Activated CD8-positive, alpha-beta memory T cell treated with anti-CD3 and anti-CD28 coated beads for 24 hours (primary cell): ENCODE measurements at regions not wholly inside any gene's neighbourhood (a gene's known extent, or its start where the extent isn't known, plus 50 kb on each side); places are given as distances from the start of the nearest gene placed in this dataset.

Source experiments
- DNase-seq: peaks from one replicate; pipeline ENCODE4 v3.0.0-alpha.2; 2020

GRCh38 chr2:191565647-191566198 is 112.2 kb upstream of the NABP1 start:
- no peak for DNase-seq

- peak; percentile 85 for DNase-seq
These were observed 111.6 kb upstream of the NABP1 start for GRCh38 chr2:191566344-191566743.

- no peak for DNase-seq
These were observed 110.7 kb upstream of the NABP1 start for GRCh38 chr2:191567206-191567605.

GRCh38 chr2:191569025-191569424 is 108.9 kb upstream of the NABP1 start:
- DNase-seq, result no peak

- no peak for DNase-seq
These were observed 106.7 kb upstream of the NABP1 start for GRCh38 chr2:191571163-191571769.

DNA sequence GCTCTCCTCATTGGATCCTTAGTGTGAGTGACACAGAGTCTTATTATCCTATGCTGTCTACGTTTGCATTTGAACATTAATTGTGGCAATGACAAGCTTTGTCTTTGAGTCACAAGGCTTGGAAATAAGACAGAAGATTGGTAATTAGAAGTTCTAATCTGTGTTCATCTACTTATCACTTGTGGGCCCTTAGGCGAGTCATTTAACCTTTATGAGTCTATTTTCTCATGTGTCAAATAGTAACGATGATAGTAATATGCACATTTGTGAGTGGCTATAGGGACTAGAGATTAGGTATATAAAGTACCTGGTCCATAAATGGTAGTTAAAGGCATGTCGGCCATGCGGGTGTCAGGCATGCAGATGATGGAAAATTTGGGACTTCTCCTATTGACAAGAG is 105.6 kb upstream of the NABP1 start:
- no peak for DNase-seq

DNA sequence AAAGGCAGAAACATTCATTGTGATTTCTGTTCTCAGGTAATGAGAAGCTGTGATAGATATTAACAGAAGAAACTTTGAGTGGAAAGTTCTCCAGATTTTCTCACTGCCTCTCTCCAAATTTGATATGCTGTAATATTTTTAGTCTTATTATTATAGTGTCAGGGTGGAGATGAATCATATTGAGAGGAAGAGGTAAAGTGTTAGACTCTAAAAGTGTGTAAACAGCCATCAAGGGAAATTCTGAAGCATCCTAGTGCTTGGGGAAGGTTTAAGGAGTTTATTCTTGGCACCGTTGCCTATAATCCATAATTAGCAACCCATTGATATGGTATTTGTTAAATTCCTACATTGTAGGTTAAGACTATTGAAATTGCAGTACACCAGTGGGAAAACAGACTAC is 104.7 kb upstream of the NABP1 start:
- no peak for DNase-seq

DNA sequence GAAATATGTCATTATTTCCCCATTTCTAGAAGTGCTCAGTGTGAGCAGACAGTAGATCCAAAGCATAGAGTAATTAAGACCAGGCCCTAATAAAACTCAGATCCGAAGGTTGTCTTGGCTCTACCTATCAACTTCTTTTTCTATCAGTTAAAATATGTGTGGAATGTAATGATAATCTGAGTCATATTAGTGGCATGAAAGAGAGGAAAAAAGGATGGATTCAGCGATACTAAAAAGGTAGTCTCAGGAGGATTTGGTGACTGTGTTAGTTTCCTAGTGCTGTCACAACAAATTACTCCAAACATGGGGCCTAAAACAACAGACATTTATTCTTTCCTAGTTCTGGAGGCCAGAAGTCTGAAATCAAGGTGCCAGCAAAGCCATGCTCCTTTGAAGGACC is 103.7 kb upstream of the NABP1 start:
- DNase-seq, result no peak

GRCh38 chr2:191577605-191578004 is 100.3 kb upstream of the NABP1 start:
- no peak for DNase-seq

DNA sequence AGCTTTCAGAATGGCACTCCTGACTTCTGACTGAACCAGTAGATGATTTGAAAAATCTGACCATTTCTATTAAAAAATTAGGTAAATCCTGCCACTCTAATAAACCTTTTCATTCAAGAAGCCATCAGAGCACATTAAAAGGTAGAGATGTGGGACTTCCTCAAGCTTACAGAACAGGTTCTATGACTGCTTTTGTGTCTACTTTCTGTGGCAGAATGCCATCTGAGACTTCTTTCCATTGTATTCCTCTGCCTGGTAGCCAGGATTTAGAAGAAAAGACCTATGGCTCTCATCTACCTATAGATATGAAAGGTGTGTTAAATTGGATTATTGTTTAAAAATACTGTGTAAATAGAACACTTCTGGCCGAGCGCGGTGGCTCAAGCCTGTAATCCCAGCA is 99.9 kb upstream of the NABP1 start:
- DNase-seq, result no peak

DNA sequence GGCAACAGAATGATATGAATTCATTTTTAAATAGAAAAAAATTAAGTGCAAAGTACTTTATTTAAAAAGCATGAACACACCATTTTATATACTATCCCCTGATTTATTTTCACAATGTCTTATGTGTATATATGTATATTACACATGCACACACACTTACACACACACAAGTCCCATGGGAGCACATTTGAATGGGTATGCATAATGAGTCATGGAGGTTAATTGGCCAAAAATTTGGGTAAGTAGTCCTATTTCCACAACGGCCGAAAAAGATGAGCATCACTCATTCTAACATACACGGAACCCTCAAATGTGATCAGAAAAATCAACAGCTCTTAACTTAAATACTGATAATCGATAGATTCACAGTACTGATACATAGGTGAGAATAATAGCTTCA is 97.4 kb upstream of the NABP1 start:
- no peak for DNase-seq

- no peak for DNase-seq
These were observed 96.9 kb upstream of the NABP1 start for GRCh38 chr2:191581003-191581402.

GRCh38 chr2:191582355-191582754 is 95.6 kb upstream of the NABP1 start:
- DNase-seq, result no peak

DNA sequence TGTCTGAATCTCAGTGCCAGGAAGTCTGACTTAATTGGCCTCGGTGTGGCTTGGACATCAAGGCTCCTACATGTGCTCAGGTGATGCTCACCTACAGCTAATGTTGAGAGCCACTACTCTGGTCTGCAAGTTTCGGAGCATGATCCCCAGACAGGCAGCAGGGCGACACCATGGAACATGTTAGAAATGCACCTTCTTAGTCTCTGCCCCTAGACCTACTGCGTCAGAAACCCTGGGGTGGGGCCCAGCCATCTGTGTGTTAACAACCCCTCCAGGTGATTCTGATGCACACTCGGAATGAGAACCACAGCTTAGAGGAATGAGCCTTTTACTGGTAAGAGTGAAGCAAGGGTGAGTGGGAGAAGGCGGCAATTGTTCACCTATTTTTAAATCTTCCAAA is 86.9 kb upstream of the NABP1 start:
- DNase-seq, result no peak

GRCh38 chr2:191593622-191594385 is 84.1 kb upstream of the NABP1 start:
- DNase-seq, result no peak

DNA sequence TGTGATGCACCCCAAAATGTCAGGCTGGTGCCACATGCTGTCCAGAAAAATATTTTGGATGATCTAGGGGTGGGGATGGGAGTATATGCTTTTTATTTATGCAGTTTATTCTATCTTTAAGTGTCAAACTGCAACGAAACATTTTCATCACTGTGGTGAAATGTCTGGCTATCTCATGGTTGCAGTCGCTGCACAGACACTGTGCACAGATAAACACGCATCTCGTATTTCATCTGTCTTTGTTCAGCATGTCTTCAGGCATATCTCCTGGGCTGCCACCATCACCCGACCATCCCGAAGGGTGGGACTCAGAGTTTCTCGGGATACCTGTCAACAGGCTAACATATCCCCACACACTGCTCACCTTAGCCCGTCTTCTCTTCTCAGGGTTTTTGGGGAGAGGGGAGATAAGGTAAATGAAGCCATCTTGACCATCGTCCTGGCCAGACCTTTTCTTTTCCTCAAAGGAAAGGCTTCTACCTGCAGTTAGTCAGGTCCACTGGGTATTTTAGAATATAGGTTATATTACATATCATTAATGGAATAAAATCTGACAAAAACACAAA is 80.7 kb upstream of the NABP1 start:
- DNase-seq, result no peak

GRCh38 chr2:191598296-191598695 is 79.6 kb upstream of the NABP1 start:
- no peak for DNase-seq

DNA sequence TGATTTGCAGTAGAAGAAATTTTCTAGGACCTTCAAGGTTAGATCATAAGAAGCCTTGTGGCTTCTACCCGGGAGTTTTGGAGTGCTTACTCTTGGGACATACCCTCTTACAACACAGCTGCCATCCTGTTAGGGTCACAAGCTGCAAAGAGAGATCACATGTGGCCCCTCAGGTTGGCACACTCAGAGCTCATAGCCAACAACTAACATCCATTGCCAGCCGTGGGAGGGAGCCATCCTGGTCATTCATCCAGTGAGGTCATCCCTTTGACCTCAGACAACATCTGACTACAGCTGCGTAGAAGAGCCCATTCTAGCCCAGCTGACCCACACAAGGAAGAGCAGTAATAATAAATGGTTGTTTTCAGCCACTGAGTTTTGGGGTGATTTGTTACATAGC is 76.9 kb upstream of the NABP1 start:
- no peak for DNase-seq

GRCh38 chr2:191604154-191604553 is 73.8 kb upstream of the NABP1 start:
- no peak for DNase-seq

DNA sequence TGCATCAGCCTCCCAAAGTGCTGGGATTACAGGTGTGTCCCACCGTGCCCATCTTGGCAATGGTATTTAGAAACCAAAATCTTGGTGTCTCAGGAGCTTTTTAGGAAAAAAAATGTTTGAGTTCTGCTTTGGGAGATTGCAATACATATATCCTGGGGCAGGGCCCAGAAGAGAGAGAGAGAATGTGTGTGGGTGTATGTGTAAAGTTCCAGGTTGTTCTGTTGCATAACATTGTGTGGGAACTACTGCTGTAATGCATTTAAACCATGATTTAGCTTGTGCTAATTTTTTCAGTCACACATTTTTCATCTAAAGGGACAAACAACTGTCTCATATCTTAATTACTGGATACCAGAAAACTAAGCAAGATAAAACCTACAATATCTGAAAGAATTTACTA is 70.8 kb upstream of the NABP1 start:
- no peak for DNase-seq

GRCh38 chr2:191610756-191611155 is 67.2 kb upstream of the NABP1 start:
- no peak for DNase-seq

GRCh38 chr2:191611614-191612013 is 66.3 kb upstream of the NABP1 start:
- no peak for DNase-seq

DNA sequence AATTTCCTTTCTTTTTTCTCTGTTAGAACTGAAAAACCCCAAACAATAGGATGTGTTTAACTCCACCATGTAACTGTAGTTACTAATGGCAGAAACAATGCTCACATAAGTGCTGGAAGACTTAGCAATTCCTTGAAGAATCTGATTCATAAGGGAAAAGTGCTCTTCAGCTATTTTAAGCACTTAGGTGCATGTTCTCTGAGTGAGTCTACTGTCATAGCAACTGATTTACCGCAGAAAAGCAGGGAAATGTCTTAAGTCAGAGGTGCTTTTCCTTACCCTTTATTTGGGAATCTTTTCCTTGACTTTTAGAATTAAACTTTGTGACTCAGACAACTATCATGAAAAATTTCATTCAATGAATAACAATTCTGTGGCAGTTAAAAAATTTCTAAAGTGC is 65.4 kb upstream of the NABP1 start:
- no peak for DNase-seq

DNA sequence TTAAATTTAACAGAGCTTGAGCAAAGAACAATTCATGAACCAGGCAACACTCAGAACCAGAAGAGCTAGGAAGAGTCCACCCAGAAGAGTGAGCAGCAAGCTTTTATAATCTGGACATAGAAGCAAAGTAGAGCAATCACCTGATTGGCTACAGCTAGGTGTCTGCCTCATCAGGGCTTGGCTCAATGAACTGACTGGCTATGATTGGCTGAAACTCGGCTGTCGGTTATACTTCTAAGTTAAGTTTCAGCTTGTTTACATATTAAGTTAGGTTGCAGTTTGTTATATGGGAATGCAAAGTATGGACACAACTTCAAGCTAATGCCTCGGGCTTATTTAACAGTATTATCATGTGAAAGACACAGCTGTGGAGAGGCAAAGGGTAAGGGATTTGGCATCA is 63.2 kb upstream of the NABP1 start:
- DNase-seq, result no peak
